NCI-H187 (cell line): ENCODE measurements at regions not wholly inside any gene's neighbourhood (a gene's known extent, or its start where the extent isn't known, plus 50 kb on each side); places are given as distances from the start of the nearest gene placed in this dataset.
"Not testable (repeated sequence)": the region's sequence is repeated elsewhere in the genome, so short reads cannot be mapped to it uniquely, and the experiment has no call there.

ENCODE experiments used
- DNase-seq, 2 experiments: peaks; one replicate each; lab custom pipeline; 2025; lab: John Stamatoyannopoulos, UW

GRCh38 chr15:98330692-98331435 lies 317.5 kb upstream of the IGF1R start:
- no peak for DNase-seq

GRCh38 chr15:98331676-98332075 lies 316.7 kb upstream of the IGF1R start:
- DNase-seq: no peak

- DNase-seq: no peak
Measured at GRCh38 chr15:98333251-98333650, 315.1 kb upstream of the IGF1R start.

- DNase-seq: no peak
Measured at GRCh38 chr15:98342911-98343310, 305.4 kb upstream of the IGF1R start.

GRCh38 chr15:98344591-98344990 lies 303.7 kb upstream of the IGF1R start:
- no peak for DNase-seq

GRCh38 chr15:98347001-98347400 lies 301.3 kb upstream of the IGF1R start:
- DNase-seq: no peak

- DNase-seq: no peak
Measured at GRCh38 chr15:98347866-98348265, 300.5 kb upstream of the IGF1R start.

- DNase-seq: no peak
Measured at GRCh38 chr15:98350276-98350675, 298.1 kb upstream of the IGF1R start.

- not testable (repeated sequence) for DNase-seq
Measured at GRCh38 chr15:98358274-98358673, 290.1 kb upstream of the IGF1R start.

GRCh38 chr15:98358971-98359370 lies 289.4 kb upstream of the IGF1R start:
- DNase-seq: no peak

GRCh38 chr15:98363416-98363815 lies 284.9 kb upstream of the IGF1R start:
- no peak for DNase-seq

GRCh38 chr15:98363955-98364354 lies 284.4 kb upstream of the IGF1R start:
- DNase-seq: no peak

- DNase-seq: no peak
Measured at GRCh38 chr15:98369081-98369716, 279.1 kb upstream of the IGF1R start.

- no peak for DNase-seq
Measured at GRCh38 chr15:98375513-98376340, 272.6 kb upstream of the IGF1R start.

GRCh38 chr15:98380721-98381120 lies 267.6 kb upstream of the IGF1R start:
- DNase-seq: no peak

GRCh38 chr15:98381446-98381845 lies 266.9 kb upstream of the IGF1R start:
- DNase-seq: no peak

GRCh38 chr15:98382139-98382538 lies 266.2 kb upstream of the IGF1R start:
- no peak for DNase-seq

GRCh38 chr15:98383571-98383970 lies 264.8 kb upstream of the IGF1R start:
- no peak for DNase-seq

- no peak for DNase-seq
Measured at GRCh38 chr15:98384328-98385029, 263.9 kb upstream of the IGF1R start.

GRCh38 chr15:98385752-98386381 lies 262.5 kb upstream of the IGF1R start:
- DNase-seq: no peak

GRCh38 chr15:98386561-98386960 lies 261.8 kb upstream of the IGF1R start:
- DNase-seq: no peak

GRCh38 chr15:98387866-98388265 lies 260.5 kb upstream of the IGF1R start:
- no peak for DNase-seq
